GM12801 (cell line): ENCODE measurements at regions not wholly inside any gene's neighbourhood (a gene's known extent, or its start where the extent isn't known, plus 50 kb on each side); places are given as distances from the start of the nearest gene placed in this dataset.

Experiments
- TF ChIP-seq, protein P1 (sequence below): IDR thresholded peaks from one replicate; pipeline ENCODE4 v1.5.1; 2011; ENCODE audit warnings: control low read depth; ENCODE audit not compliant: insufficient read length; ENCODE audit errors: extremely low read depth

GRCh38 chr4:124015766-124016165 is 619.2 kb downstream of the SPRY1 start:
- TF ChIP-seq, protein P1, sequence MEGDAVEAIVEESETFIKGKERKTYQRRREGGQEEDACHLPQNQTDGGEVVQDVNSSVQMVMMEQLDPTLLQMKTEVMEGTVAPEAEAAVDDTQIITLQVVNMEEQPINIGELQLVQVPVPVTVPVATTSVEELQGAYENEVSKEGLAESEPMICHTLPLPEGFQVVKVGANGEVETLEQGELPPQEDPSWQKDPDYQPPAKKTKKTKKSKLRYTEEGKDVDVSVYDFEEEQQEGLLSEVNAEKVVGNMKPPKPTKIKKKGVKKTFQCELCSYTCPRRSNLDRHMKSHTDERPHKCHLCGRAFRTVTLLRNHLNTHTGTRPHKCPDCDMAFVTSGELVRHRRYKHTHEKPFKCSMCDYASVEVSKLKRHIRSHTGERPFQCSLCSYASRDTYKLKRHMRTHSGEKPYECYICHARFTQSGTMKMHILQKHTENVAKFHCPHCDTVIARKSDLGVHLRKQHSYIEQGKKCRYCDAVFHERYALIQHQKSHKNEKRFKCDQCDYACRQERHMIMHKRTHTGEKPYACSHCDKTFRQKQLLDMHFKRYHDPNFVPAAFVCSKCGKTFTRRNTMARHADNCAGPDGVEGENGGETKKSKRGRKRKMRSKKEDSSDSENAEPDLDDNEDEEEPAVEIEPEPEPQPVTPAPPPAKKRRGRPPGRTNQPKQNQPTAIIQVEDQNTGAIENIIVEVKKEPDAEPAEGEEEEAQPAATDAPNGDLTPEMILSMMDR = no peak

DNA sequence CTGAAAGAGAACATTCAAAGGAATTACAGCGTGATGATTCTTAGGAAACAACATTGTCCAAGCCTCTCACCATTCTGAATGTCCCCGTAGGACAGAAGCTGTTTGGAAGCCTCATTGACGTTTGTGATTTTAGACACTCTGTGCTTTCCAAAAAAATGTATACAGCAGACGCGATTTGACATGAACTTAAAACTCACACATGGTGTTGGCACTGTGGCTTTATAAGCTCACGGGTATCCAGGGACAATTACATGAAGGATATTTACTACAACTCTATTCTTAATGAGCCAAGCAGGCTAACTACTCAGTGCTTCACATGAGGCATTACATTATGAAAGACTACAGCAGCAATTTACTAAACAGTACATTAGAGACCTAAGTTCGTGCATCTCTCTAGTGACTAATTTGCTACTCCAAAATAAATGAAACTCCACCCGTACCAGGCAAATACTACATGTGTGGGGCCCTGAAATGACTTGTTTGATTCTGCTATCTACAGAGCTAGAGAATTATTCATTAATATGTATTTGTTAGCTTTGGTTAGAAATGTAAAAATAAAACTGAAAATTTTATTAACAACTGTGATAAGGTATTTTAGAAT is 620.7 kb downstream of the SPRY1 start:
- TF ChIP-seq, protein P1 = no peak

GRCh38 chr4:124018383-124019317 is 622.1 kb downstream of the SPRY1 start:
- TF ChIP-seq, protein P1 = no peak

GRCh38 chr4:124019749-124020549 is 623.4 kb downstream of the SPRY1 start:
- TF ChIP-seq, protein P1 = no peak

DNA sequence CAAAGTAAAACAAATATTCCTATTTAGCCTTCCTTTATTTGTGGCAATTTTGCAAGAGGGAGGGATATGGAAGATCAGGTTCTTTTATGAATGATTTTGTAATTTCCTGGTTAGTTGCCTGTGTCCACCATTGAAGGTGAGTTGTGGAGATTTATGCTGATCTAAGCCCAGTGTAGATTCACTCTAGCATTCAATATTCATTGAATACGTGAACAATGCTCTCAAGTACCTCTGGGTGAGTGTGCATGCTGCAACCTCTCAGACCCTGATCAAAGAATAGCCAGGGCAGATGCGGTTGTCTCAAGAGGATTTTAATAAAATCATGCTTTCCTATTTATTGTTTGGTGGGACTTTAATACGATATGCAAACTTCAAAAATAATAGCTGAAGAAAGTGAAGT is 628.4 kb downstream of the SPRY1 start:
- TF ChIP-seq, protein P1 = no peak

GRCh38 chr4:124025428-124025827 is 628.8 kb downstream of the SPRY1 start:
- TF ChIP-seq, protein P1 = no peak

- TF ChIP-seq, protein P1 = no peak
Measured at GRCh38 chr4:124028182-124028581, 631.6 kb downstream of the SPRY1 start.
